ENCODE measurements at regions not wholly inside any gene's neighbourhood (a gene's known extent, or its start where the extent isn't known, plus 50 kb on each side); places are given as distances from the start of the nearest gene placed in this dataset.

- TF ChIP-seq CREB1 (CRISPR knock-in tag; IDR thresholded peaks at IDR 0.05) (no peak), ELF4 (CRISPR knock-in tag; IDR thresholded peaks at IDR 0.05; ENCODE audit: low read depth) (no peak), CTCF (IDR thresholded peaks at IDR 0.05) (no peak), ERG (CRISPR knock-in tag; IDR thresholded peaks at IDR 0.05) (no peak), PRDM15 (CRISPR knock-in tag; IDR thresholded peaks at IDR 0.05) (no peak), ZSCAN18 (CRISPR knock-in tag; IDR thresholded peaks at IDR 0.05) (no peak), MAX (CRISPR knock-in tag; IDR thresholded peaks at IDR 0.05) (no peak), ATF2 (CRISPR knock-in tag; IDR thresholded peaks at IDR 0.05; ENCODE audit: borderline replicate concordance, low read depth) (no peak), HMGXB4 (CRISPR knock-in tag; IDR thresholded peaks at IDR 0.05) (no peak), JUN (CRISPR knock-in tag; IDR thresholded peaks at IDR 0.05) (no peak), IRF2 (CRISPR knock-in tag; IDR thresholded peaks at IDR 0.05; ENCODE audit: borderline replicate concordance, low read depth) (no peak), NR2C2 (CRISPR knock-in tag; IDR thresholded peaks at IDR 0.05) (no peak), USF1 (CRISPR knock-in tag; IDR thresholded peaks at IDR 0.05) (no peak), TCF7 (CRISPR knock-in tag; IDR thresholded peaks at IDR 0.05; ENCODE audit: low read depth) (no peak)
Measured at GRCh38 chr11:110935018-110935640, 222.9 kb upstream of the ARHGAP20 start.
